ENCODE measurements at regions not wholly inside any gene's neighbourhood (a gene's known extent, or its start where the extent isn't known, plus 50 kb on each side); places are given as distances from the start of the nearest gene placed in this dataset.

DNA sequence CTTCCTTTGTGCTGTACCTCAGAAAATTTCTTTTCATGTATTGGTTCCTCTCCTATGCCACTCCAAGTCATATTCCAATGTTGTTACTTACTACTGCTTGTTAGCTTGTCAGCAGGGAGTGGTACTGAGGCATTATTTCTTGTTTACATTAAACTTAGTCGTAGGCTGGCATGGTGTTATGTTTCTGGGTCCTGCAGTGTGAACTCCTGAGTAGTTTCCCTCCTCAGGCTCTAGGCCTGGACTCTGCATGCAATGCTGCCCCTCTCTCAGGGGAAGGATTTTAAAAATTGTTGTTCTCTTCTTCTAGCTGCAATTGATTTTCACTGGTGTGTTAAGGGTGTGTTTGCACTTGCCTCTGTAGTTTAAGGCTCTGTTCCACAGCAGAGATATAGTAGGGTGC lies 671.6 kb downstream of the PLCL1 start:
- peaks cover 0 to 2% (median 0%) of the 10 kb centered on the region in 3 donors for H3K27me3 Mint-ChIP-seq (ENCODE audit: low read depth in 3 of 3)
- peaks cover 0 to 6% (median 0%) of the 10 kb centered on the region in 6 donors for H3K9me3 Mint-ChIP-seq
- no peaks in the 10 kb centered on the region for H3K36me3 Mint-ChIP-seq
- no peak overlapping the region for H3K4me3 Mint-ChIP-seq
- no peak overlapping the region for H3K27ac Mint-ChIP-seq
- H3K4me1 Mint-ChIP-seq, result no peaks in the 10 kb centered on the region
- DNase-seq, result no peak

DNA sequence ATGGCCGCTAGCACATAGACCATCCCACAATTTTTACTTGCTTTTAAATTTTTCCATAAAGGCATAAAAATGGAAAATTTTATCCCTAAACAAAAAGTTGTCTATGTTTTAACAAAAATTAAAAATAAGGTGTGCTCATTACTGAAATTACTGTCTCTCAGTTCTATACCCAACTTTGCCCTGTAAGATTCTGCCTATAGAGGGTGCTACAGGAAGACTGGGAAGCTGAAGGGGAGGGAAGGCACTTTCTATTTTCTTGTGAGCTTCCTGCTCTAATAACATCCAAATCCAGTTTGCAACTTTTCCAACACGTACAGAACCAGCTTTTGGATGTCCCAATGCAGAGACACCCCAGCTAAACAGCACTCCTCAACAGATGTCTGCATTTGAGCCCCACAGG lies 666.9 kb downstream of the PLCL1 start:
- Mint-ChIP-seq H3K27ac (no peak overlapping the region), H3K36me3 (no peaks in the 10 kb centered on the region), H3K4me3 (no peak overlapping the region), H3K4me1 (no peaks in the 10 kb centered on the region), H3K27me3 (ENCODE audit: low read depth in 3 of 3) (peaks cover 0 to 3% (median 2%) of the 10 kb centered on the region in 3 donors), H3K9me3 (peaks cover 0 to 5% (median under 1%) of the 10 kb centered on the region in 6 donors)
- no peak for DNase-seq

DNA sequence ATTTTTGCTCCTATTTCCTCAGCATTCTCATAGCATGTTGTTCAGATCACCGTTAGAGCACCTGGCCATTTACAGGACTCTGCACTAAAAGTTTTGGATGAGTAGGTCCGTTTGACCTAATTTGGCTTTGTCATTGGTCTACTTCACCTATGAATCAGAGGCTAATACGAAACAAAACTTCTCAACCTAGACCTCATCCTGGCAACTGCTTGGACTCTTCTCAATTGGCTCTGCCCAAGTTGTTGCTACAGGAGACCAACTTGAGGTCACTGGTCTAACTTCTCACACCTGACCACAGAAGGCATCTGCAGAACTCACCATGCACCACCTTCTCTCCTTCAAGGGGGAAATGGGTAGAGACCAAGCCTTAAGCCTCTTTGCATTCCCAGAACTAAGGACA lies 663.7 kb downstream of the PLCL1 start:
- no peak for DNase-seq
- H3K4me3 Mint-ChIP-seq, result no peak overlapping the region
- H3K4me1 Mint-ChIP-seq, result no peaks in the 10 kb centered on the region
- H3K27me3 Mint-ChIP-seq (ENCODE audit: low read depth in 3 of 3), result peaks cover 2 to 3% (median 2%) of the 10 kb centered on the region in 3 donors
- no peaks in the 10 kb centered on the region for H3K36me3 Mint-ChIP-seq
- H3K9me3 Mint-ChIP-seq, result peaks cover 0 to 6% (median 2%) of the 10 kb centered on the region in 6 donors
- no peak overlapping the region for H3K27ac Mint-ChIP-seq

DNA sequence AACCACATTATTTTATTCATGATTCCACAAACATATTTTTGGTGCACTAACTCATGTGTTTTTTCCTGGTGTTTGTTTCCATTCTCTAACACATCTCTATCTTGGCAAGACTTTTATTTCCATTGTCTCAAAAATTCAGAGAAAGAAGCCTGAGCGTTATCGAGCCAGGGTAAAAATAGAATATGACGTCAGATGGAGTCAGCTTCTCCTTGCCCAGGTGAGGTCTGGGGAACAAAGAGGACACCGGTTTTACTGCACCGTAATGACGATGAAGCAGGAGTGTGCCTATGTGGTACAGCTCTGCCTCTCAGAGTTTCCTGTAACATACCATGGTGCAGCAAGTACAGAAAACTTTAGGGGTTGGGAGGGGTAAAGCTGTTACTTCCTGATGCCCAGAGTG lies 661.6 kb downstream of the PLCL1 start:
- Mint-ChIP-seq H3K4me3 (no peak overlapping the region), H3K4me1 (no peaks in the 10 kb centered on the region), H3K36me3 (no peaks in the 10 kb centered on the region), H3K9me3 (peaks cover 2 to 9% (median 3%) of the 10 kb centered on the region in 6 donors), H3K27ac (no peak overlapping the region), H3K27me3 (ENCODE audit: low read depth in 3 of 3) (peaks cover 0 to 3% (median 2%) of the 10 kb centered on the region in 3 donors)
- DNase-seq, result no peak

DNA sequence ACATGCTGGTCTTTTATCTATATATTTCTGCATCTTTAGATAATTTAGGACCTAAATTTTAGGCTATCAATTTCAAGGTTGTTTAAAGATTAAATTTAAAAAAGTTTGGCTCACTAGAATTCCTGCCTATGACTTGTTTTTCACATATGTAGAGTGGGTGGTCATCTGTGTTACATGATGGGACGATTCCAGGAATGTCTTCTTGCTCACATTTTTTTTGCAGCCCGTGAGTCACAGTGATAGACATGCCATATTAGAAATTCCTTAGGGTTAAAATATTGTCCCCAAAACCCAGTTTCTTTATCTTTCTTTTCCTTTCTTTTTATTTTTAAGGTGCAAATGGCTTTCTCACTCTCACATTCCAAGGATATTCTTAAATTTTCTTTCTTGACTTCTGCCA lies 652.0 kb downstream of the PLCL1 start:
- peaks cover 0 to 2% (median 0%) of the 10 kb centered on the region in 3 donors for H3K27me3 Mint-ChIP-seq (ENCODE audit: low read depth in 3 of 3)
- no peaks in the 10 kb centered on the region for H3K36me3 Mint-ChIP-seq
- H3K4me1 Mint-ChIP-seq, result no peaks in the 10 kb centered on the region
- peaks cover 0 to 11% (median under 1%) of the 10 kb centered on the region in 6 donors for H3K9me3 Mint-ChIP-seq
- H3K4me3 Mint-ChIP-seq, result no peak overlapping the region
- DNase-seq, result no peak
- no peak overlapping the region for H3K27ac Mint-ChIP-seq

DNA sequence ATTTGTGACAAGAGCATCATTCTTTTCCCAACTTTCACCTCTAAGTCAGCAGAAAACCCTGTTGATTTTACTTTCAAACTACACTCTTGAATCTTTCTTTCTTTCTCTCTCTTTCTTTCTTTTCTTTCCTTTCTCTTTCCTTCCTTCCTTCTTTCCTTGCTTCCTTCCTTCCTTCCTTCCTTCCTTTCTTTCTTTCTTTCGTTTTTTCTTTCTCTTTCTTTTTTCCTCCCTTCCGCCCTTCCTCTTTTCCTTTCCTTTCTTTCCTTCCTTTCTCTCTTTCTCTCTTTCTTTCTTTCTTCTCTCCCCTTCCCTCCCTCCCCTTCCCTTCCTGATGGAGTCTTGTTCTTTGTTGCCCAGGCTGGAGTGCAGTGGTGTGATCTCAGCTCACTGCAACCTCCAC lies 649.5 kb downstream of the PLCL1 start:
- Mint-ChIP-seq H3K4me1 (no peaks in the 10 kb centered on the region), H3K9me3 (peaks cover 0 to 13% (median under 1%) of the 10 kb centered on the region in 6 donors), H3K27ac (no peak overlapping the region), H3K36me3 (no peaks in the 10 kb centered on the region), H3K4me3 (no peak overlapping the region), H3K27me3 (ENCODE audit: low read depth in 3 of 3) (peaks cover 0 to 2% (median 2%) of the 10 kb centered on the region in 3 donors)
- DNase-seq, result no peak

DNA sequence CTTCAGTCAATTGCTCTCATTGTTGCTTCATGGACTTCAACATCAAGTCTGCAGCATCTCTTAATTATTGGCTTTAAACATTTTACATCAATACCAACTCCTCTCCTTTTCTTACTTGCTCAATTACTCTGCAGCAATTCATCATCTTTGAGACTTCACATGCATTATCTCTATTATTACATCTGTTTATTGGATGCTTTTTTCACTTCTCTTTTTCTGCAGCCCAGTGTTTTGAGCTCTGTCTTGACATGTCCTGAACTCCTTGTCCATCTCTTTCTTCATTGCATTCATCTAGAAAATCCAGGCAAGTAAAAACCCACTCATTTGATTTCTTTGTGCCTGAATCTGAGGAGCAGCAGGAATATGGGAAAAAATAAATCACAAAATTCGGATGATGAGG lies 647.9 kb downstream of the PLCL1 start:
- Mint-ChIP-seq H3K4me1 (no peaks in the 10 kb centered on the region), H3K27me3 (ENCODE audit: low read depth in 3 of 3) (peaks cover 0 to 6% (median 0%) of the 10 kb centered on the region in 3 donors), H3K4me3 (no peak overlapping the region), H3K27ac (no peak overlapping the region), H3K36me3 (no peaks in the 10 kb centered on the region), H3K9me3 (peaks cover 0 to 13% (median under 1%) of the 10 kb centered on the region in 6 donors)
- DNase-seq, result no peak

DNA sequence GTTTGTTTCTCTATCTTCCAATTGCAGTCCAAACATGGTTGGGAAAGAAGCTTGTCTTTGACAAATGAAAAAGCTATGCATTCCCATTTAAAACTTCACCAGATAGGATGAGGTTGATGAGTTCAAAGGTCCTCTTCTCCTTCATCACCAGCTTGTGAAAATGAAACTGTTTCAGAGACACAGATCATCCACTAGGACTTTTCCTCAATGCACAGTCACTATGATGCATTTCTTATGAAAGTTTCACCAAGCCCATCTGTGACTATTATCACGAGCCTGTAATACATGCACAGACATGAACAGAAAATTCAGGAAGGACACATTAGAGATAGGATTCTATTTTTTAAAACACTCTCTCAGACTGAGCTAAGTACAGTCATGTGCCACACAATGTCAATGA lies 644.4 kb downstream of the PLCL1 start:
- Mint-ChIP-seq H3K36me3 (no peaks in the 10 kb centered on the region), H3K9me3 (peaks cover 0 to 2% (median 0%) of the 10 kb centered on the region in 6 donors), H3K4me1 (no peaks in the 10 kb centered on the region), H3K27ac (no peak overlapping the region), H3K4me3 (no peak overlapping the region), H3K27me3 (ENCODE audit: low read depth in 3 of 3) (peaks cover 0 to 6% (median 0%) of the 10 kb centered on the region in 3 donors)
- DNase-seq, result no peak

DNA sequence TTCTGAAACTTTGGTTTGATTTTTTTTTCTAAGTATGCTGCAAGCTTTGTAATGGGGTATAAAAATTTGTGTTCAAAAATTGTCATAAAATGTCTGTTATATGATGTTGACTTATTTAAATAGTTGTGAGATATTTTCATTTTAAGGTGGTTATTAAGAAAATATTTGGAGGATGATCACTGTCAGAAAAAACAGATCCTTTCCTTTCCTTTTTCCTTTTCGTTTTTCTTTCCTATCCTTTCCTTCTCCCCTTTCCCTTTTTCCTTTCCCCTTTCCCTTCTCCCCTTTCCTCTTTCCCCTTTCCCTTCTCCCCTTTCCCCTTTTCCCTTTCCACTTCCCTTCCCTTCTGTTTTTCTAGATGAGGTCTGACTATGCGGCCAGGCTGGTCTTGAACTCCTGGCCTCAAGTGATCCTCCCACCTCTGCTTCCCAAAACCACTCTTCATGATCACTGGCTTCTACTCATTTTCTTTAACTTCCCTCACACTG lies 640.5 kb downstream of the PLCL1 start:
- no peak overlapping the region for H3K4me3 Mint-ChIP-seq
- no peaks in the 10 kb centered on the region for H3K36me3 Mint-ChIP-seq
- no peaks in the 10 kb centered on the region for H3K4me1 Mint-ChIP-seq
- no peak for DNase-seq
- peaks cover 0 to 5% (median 0%) of the 10 kb centered on the region in 3 donors for H3K27me3 Mint-ChIP-seq (ENCODE audit: low read depth in 3 of 3)
- peaks cover 0 to 2% (median 0%) of the 10 kb centered on the region in 6 donors for H3K9me3 Mint-ChIP-seq
- H3K27ac Mint-ChIP-seq, result no peak overlapping the region

DNA sequence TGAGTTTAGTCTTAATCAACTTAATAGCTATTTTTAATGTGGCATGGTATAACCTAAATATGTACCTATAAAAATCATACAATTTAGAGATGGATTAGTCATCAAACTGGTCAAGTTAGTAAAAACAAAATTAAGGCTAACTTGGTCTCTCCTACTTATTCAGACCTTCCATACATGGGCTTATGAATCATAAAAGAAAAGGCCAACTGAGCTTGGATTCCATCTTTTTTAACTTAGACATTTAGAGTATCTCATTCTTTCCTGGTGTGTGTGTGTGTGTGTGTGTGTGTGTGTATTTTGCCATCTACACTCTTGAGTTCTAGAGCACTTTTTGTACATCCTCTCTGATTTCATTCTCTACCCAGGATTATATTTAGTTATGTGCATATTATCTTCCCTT lies 637.5 kb downstream of the PLCL1 start:
- Mint-ChIP-seq H3K4me3 (no peak overlapping the region), H3K27me3 (ENCODE audit: low read depth in 3 of 3) (no peaks in the 10 kb centered on the region), H3K36me3 (no peaks in the 10 kb centered on the region), H3K4me1 (no peaks in the 10 kb centered on the region), H3K9me3 (peaks cover 0 to 3% (median 0%) of the 10 kb centered on the region in 6 donors), H3K27ac (no peak overlapping the region)
- no peak for DNase-seq

DNA sequence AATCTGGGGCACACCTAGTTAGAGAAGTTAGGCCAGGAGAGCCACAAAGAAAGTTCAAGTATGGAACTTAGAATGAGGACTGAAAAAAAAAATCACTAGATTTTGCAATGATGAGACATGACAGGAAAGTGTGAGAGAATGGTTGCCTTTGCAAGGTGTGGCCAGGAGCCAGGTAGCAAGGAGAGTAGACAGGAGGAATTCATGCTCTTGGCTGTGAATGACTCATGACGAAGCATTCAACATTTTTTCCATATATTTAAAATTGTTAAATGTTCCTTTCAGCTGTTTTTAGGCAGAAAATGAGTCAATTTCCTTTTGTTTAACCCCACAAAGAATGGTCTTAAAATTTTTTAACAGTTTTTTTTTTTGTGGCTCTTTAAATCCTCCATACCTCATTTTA lies 636.9 kb downstream of the PLCL1 start:
- DNase-seq, result no peak
- H3K36me3 Mint-ChIP-seq, result no peaks in the 10 kb centered on the region
- no peak overlapping the region for H3K27ac Mint-ChIP-seq
- H3K4me1 Mint-ChIP-seq, result no peaks in the 10 kb centered on the region
- H3K4me3 Mint-ChIP-seq, result no peak overlapping the region
- no peaks in the 10 kb centered on the region for H3K27me3 Mint-ChIP-seq (ENCODE audit: low read depth in 3 of 3)
- H3K9me3 Mint-ChIP-seq, result peaks cover 0 to 3% (median 0%) of the 10 kb centered on the region in 6 donors

DNA sequence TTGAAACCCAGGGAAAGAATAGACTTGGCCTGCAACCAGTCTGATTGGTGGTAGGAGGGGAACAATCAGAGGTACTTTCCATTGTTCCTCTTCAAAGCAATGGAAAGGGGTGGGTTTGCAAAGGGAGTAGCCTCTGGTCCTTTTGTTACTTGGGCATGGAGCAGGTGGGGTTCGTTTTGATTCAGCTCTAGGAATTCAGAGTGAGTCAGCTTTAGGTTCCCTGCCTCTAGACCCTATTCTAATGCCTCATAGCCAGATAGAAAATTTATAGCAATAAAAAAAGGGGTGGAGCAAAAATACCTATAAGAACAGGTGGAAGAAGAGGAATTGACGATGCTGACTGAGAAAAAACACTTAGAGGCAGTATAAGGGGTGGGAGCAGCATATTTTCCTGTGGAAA lies 636.4 kb downstream of the PLCL1 start:
- H3K27me3 Mint-ChIP-seq (ENCODE audit: low read depth in 3 of 3), result no peaks in the 10 kb centered on the region
- no peaks in the 10 kb centered on the region for H3K4me1 Mint-ChIP-seq
- H3K4me3 Mint-ChIP-seq, result no peak overlapping the region
- H3K36me3 Mint-ChIP-seq, result no peaks in the 10 kb centered on the region
- H3K27ac Mint-ChIP-seq, result no peak overlapping the region
- peaks cover 0 to 3% (median 0%) of the 10 kb centered on the region in 6 donors for H3K9me3 Mint-ChIP-seq
- DNase-seq, result no peak

DNA sequence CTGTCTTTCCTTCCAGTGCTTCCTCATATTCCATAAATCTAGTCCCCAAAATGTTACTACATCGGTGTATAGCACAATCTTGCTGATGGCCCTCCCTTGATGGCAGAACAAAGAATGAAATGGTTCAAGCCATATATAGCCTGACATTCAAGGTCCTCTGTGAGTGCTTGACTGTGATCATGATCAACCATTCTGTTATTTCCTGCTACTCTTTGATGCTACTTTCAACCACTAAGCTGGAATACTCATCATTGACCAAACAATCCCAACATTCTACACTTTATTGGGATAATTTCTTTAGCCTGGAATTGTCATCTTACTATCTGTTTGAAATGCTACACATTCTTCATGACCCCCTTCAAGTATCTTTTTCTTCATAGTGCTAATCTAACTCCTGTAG lies 633.9 kb downstream of the PLCL1 start:
- peaks cover 0 to 3% (median 0%) of the 10 kb centered on the region in 6 donors for H3K9me3 Mint-ChIP-seq
- DNase-seq, result no peak

DNA sequence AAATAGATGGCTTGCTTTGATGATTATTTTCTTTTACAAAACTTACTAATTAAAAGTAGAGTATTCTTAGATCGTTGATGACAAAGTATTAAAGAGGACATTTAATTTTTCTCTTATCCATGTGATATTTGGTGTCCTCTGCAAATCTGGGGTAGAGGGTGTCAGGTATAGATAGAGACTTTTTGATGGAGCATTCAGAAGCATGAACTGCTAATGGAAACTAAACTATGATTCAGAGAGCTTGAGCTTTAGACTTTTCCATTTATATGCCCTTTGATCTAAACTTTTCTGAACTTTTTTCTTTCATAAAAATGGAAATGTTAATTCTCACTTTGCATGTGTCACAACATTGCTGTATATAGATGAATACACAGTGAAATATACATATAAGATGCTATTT lies 619.7 kb downstream of the PLCL1 start:
- no peak for DNase-seq
- peaks cover 0 to 7% (median 0%) of the 10 kb centered on the region in 6 donors for H3K9me3 Mint-ChIP-seq
- no peak overlapping the region for H3K4me3 Mint-ChIP-seq
- no peaks in the 10 kb centered on the region for H3K36me3 Mint-ChIP-seq
- H3K27ac Mint-ChIP-seq, result no peak overlapping the region
- H3K27me3 Mint-ChIP-seq (ENCODE audit: low read depth in 3 of 3), result peaks cover 0 to 4% (median 0%) of the 10 kb centered on the region in 3 donors
- no peaks in the 10 kb centered on the region for H3K4me1 Mint-ChIP-seq

More for the DNA sequence above, 633.9 kb downstream of the PLCL1 start:
- no peaks in the 10 kb centered on the region for H3K36me3 Mint-ChIP-seq
- H3K27ac Mint-ChIP-seq, result no peak overlapping the region
- H3K4me1 Mint-ChIP-seq, result no peaks in the 10 kb centered on the region
- H3K27me3 Mint-ChIP-seq (ENCODE audit: low read depth in 3 of 3), result no peaks in the 10 kb centered on the region
- H3K4me3 Mint-ChIP-seq, result no peak overlapping the region

DNA sequence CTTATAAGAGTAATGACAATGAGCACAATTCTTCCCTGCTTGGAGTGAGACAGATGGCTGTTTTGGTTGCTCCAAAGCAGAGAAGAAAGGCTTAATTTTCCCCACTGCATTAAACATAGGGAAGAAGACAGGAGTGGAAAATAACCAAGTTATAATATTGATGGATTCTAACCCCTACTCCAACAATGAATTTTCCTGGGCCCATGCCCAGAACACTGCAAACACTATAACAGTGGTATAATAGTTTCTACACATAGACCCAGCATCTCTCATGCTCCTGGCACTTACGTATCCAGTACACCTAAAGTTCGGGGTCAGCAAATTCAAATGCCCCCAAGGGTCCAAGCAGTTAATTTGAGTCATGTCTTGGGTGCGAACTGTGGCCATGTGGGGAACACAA lies 613.4 kb downstream of the PLCL1 start:
- no peak for DNase-seq
- H3K27ac Mint-ChIP-seq, result no peak overlapping the region
- peaks cover 0 to 4% (median 0%) of the 10 kb centered on the region in 3 donors for H3K27me3 Mint-ChIP-seq (ENCODE audit: low read depth in 3 of 3)
- H3K4me3 Mint-ChIP-seq, result no peak overlapping the region
- H3K9me3 Mint-ChIP-seq, result no peaks in the 10 kb centered on the region
- no peaks in the 10 kb centered on the region for H3K4me1 Mint-ChIP-seq
- H3K36me3 Mint-ChIP-seq, result no peaks in the 10 kb centered on the region

All from immature natural killer cell (primary cell).